ENCODE measurements at regions not wholly inside any gene's neighbourhood (a gene's known extent, or its start where the extent isn't known, plus 50 kb on each side); places are given as distances from the start of the nearest gene placed in this dataset.

- no peak for TF ChIP-seq POLR2AphosphoS5 (IDR thresholded peaks at IDR 0.05; ENCODE audit: insufficient read depth, low read depth, low read length)
- TF ChIP-seq GATA2 (IDR thresholded peaks at IDR 0.05; ENCODE audit: insufficient read depth, insufficient read length, low read depth, low read length) = no peak
- TF ChIP-seq EZH2 (IDR thresholded peaks at IDR 0.05; ENCODE audit: borderline replicate concordance, low read depth, low read length, severe bottlenecking) = no peak
- TF ChIP-seq, protein P1, sequence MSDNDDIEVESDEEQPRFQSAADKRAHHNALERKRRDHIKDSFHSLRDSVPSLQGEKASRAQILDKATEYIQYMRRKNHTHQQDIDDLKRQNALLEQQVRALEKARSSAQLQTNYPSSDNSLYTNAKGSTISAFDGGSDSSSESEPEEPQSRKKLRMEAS (IDR thresholded peaks at IDR 0.05; ENCODE audit: insufficient read depth, insufficient read length) = no peak
- no peak for TF ChIP-seq MYC (IDR thresholded peaks at IDR 0.05; ENCODE audit: low read depth, low read length)
- no peak for TF ChIP-seq CTCF (IDR thresholded peaks at IDR 0.05; ENCODE audit: extremely low read depth in 1 of 2, insufficient read depth in 1 of 2, low read depth in 1 of 2, low read length in 2 of 2)
- TF ChIP-seq JUN (IDR thresholded peaks at IDR 0.05; ENCODE audit: borderline replicate concordance, insufficient read depth, insufficient read length, low read depth) = no peak
- no peak for TF ChIP-seq POLR2A (IDR thresholded peaks at IDR 0.05; ENCODE audit: low read depth, low read length)
- no peak for TF ChIP-seq FOS (IDR thresholded peaks at IDR 0.05; ENCODE audit: borderline replicate concordance, insufficient read depth, low read length)
- Histone ChIP-seq H3K4me2 (ENCODE audit: insufficient read depth, low read length) (no peak overlapping the region), H3K4me3 (replicated peaks in 1 of 3; ENCODE audit: insufficient read depth in 1 of 3, low read depth in 1 of 3, low read length in 3 of 3) (no peak overlapping the region), H3K4me1 (ENCODE audit: control insufficient read depth, extremely low read depth, insufficient read depth, low read length) (no peaks in the 10 kb centered on the region), H3K9me3 (replicated peaks; ENCODE audit: control insufficient read depth, insufficient read depth, low read length) (peaks cover 2% of the 10 kb centered on the region), H3K36me3 (ENCODE audit: control insufficient read depth in 2 of 2, extremely low read depth in 1 of 2, insufficient read depth in 2 of 2, low read length in 2 of 2) (no peaks in the 10 kb centered on the region), H2AFZ (ENCODE audit: low read depth, low read length) (no peak overlapping the region), H4K20me1 (replicated peaks; ENCODE audit: control insufficient read depth, extremely low read depth, insufficient read depth, low read length) (no peaks in the 10 kb centered on the region), H3K27me3 (ENCODE audit: control insufficient read depth in 2 of 2, insufficient read depth in 2 of 2, low read length in 2 of 2) (no peaks in the 10 kb centered on the region), H3K27ac (ENCODE audit: insufficient read depth, low read depth, low read length) (no peak overlapping the region), H3K79me2 (ENCODE audit: control insufficient read depth, insufficient read depth, low read length) (no peaks in the 10 kb centered on the region), H3K9me1 (replicated peaks; ENCODE audit: control insufficient read depth, extremely low read depth, insufficient read depth, low read length) (no peaks in the 10 kb centered on the region), H3K9ac (replicated peaks; ENCODE audit: extremely low read depth, insufficient read depth, low read length) (no peak overlapping the region)
- no peak for DNase-seq (ENCODE audit: low read depth, low spot score)
- POLR2A ChIA-PET = no interaction called here
- BruUV-seq (replicated peaks) = no TSS peak
- intact Hi-C loops (cut with micrococcal nuclease) (no loop called here), dilution Hi-C loops (cut with MboI; ENCODE audit: extremely low pct_ligation_motif_present, low sequenced_read_pairs) (no loop called here)
- CTCF ChIA-PET = no interaction called here
- no peak for FAIRE-seq
Observed at GRCh38 chr5:29387384-29387783, 1806.1 kb upstream of the CDH6 start.

All from endothelial cell of umbilical vein (primary cell).